Upper lobe of left lung (tissue), 6 donors: ENCODE measurements at regions not wholly inside any gene's neighbourhood (a gene's known extent, or its start where the extent isn't known, plus 50 kb on each side); places are given as distances from the start of the nearest gene placed in this dataset.
A peak's percentile ranks its signal among the peaks of the same experiment; 100 is the strongest.

ENCODE experiments used
- ATAC-seq, 2 donors: fragments of 200-7000 bp; cut with Tn5 transposase; one replicate each; pipeline ENCODE4 v1.9.1; 2022; ENCODE audit warnings: mild to moderate bottlenecking in 2 of 2, moderate library complexity in 2 of 2; ENCODE audit not compliant: low FRiP score in 2 of 2
- DNase-seq, 2 donors: peaks; one replicate each; pipeline ENCODE4 v3.0.0-alpha.2; 2019 to 2020
- H3K27ac ChIP-seq, 4 donors: fragments of 200-600 bp; sonication (generic); one replicate each; pipeline ENCODE4 v1.5.1; 2016 to 2019
- H3K27me3 ChIP-seq, 4 donors: fragments of 200-600 bp; sonication (generic); one replicate each; pipeline ENCODE4 v1.5.1; 2017 to 2019
- H3K36me3 ChIP-seq, 4 donors: fragments of 200-600 bp; sonication (generic); one replicate each; pipeline ENCODE4 v1.5.1; 2016 to 2019
- H3K4me1 ChIP-seq, 4 donors: fragments of 200-600 bp; sonication (generic); one replicate each; pipeline ENCODE4 v1.5.1; 2018 to 2019
- H3K4me3 ChIP-seq, 4 donors: fragments of 200-600 bp; sonication (generic); one replicate each; pipeline ENCODE4 v1.5.1; 2017 to 2019; ENCODE audit warnings: mild to moderate bottlenecking in 2 of 4, moderate library complexity in 1 of 4
- H3K9me3 ChIP-seq, 4 donors: fragments of 200-600 bp; sonication (generic); one replicate each; pipeline ENCODE4 v1.5.1; 2018 to 2019
- EP300 ChIP-seq, 4 donors: sonication (generic); formaldehyde crosslinking; IDR thresholded peaks; one replicate each; pipeline ENCODE4 v1.5.1; 2017; ENCODE audit warnings: antibody characterized with exemption in 4 of 4, control low read depth in 2 of 4
- POLR2A ChIP-seq, 4 donors: fragments of 450-650 bp; IDR thresholded peaks; one replicate each; pipeline ENCODE4 v1.5.1; 2016 to 2017; ENCODE audit warnings: antibody characterized with exemption in 4 of 4, mild to moderate bottlenecking in 2 of 4
- POLR2AphosphoS5 ChIP-seq, 2 donors: sonication (generic); formaldehyde crosslinking; IDR thresholded peaks; one replicate each; pipeline ENCODE4 v1.5.1; 2017; ENCODE audit warnings: antibody characterized with exemption in 2 of 2
- WGBS, 2 donors: methylation state at CpG; one replicate each; pipeline ENCODE4 v1.1.5; 2017 to 2018; 5-methylcytosine and 5-hydroxymethylcytosine counted together
- TF ChIP-seq, protein P1 (sequence below), 6 experiments: fragments of 450-650 bp in 4 of 6; fragments of 200-600 bp in 2 of 6; sonication (generic) in 2 of 6; IDR thresholded peaks; one replicate each; pipeline ENCODE4 v1.5.1; 2016 to 2019; ENCODE audit warnings: antibody characterized with exemption in 6 of 6
- donor health status: DM: no; HTN: no; CAD: no; lungs with moderate emphysema.
- donor health status: DM: no; HTN: yes; CAD: no; lungs with severe emphysema.

DNA sequence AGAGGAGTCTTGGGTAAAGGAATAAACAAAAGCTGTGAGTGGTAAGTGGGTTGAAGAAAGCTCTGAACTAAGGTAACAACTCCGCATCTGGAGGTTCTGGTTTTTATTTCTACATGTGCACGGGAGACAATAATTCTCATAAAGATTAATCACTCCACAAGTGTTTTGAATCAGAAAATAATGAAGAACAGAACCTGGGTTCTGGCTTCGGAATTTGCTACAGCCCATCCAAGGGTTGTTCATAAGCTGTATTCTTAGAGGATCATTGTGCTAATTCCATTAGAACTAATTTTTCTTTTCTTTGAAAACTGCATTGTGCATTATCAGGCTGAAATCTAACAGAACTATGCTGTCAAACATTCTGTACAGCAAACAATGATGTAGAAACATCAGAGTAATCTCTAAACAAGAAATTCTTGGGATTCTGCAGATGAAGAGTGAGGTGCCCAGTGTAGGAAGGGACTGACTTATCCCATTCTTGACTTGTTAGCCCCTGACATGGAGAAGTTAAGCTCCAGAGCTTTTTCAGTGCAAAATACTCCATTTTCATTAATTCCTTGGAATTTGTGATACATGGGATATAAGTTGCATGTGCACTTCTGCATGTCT is 368.2 kb downstream of the COG6 start:
- ATAC-seq (no peak), DNase-seq (no peak)
- H3K27me3 ChIP-seq = no peaks in the 10 kb centered on the region
- no peak overlapping the region for H3K27ac ChIP-seq
- no peaks in the 10 kb centered on the region for H3K9me3 ChIP-seq
- no peaks in the 10 kb centered on the region for H3K4me1 ChIP-seq
- H3K4me3 ChIP-seq = no peak overlapping the region
- 88 to 96% methylated on average over 3 of the region's 3 CpGs for WGBS, 2 donors
- TF ChIP-seq POLR2A (IDR thresholded peaks at IDR 0.05) (no peak), EP300 (IDR thresholded peaks at IDR 0.05) (no peak)
- TF ChIP-seq, protein P1, sequence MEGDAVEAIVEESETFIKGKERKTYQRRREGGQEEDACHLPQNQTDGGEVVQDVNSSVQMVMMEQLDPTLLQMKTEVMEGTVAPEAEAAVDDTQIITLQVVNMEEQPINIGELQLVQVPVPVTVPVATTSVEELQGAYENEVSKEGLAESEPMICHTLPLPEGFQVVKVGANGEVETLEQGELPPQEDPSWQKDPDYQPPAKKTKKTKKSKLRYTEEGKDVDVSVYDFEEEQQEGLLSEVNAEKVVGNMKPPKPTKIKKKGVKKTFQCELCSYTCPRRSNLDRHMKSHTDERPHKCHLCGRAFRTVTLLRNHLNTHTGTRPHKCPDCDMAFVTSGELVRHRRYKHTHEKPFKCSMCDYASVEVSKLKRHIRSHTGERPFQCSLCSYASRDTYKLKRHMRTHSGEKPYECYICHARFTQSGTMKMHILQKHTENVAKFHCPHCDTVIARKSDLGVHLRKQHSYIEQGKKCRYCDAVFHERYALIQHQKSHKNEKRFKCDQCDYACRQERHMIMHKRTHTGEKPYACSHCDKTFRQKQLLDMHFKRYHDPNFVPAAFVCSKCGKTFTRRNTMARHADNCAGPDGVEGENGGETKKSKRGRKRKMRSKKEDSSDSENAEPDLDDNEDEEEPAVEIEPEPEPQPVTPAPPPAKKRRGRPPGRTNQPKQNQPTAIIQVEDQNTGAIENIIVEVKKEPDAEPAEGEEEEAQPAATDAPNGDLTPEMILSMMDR (IDR thresholded peaks at IDR 0.05) = no peak
- no peaks in the 10 kb centered on the region for H3K36me3 ChIP-seq

DNA sequence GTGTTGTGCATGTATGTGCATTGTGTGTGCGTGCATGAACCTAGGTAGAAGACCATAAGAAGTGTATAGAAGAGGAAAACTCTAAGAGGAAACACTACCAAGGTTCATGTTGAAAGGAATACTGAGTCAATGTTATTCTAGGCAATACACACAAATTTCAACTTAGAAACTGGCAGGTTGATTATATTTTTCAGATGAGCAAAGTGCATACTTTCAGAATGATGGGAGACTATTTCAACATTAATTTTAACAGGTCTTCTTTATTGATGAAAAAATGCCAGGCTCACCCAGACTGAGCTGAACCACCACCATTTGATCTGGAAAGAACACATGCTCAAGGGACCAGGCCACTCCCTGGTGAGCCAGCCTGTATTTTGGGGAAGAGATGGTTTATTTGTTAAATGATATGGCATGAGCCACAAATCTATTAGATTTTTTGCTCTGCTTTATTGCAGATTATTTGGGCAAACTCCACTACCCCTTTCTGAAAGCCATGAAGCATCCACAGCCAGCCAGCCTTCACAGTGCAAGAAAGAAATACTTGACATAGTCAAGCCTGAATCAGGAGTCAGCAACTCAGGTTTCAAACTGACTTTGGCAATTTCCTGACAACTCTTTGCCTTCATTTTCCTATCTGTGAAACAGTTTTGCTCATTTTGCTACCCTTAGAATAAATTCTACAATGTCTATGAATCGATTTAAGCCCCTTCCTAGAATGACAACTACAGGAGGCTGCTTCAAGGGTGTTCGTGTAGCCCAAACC is 368.9 kb downstream of the COG6 start:
- no peaks in the 10 kb centered on the region for H3K4me1 ChIP-seq
- no peaks in the 10 kb centered on the region for H3K9me3 ChIP-seq
- no peak for ATAC-seq
- no peak overlapping the region for H3K4me3 ChIP-seq
- H3K27me3 ChIP-seq = no peaks in the 10 kb centered on the region
- 73 to 89% methylated on average over 3 of the region's 3 CpGs for WGBS, 2 donors
- no peak for DNase-seq
- TF ChIP-seq EP300 (IDR thresholded peaks at IDR 0.05) = no peak
- no peak for TF ChIP-seq POLR2AphosphoS5 (IDR thresholded peaks at IDR 0.05)
- TF ChIP-seq POLR2A (IDR thresholded peaks at IDR 0.05) = no peak
- TF ChIP-seq, protein P1 (IDR thresholded peaks at IDR 0.05) = no peak
- H3K27ac ChIP-seq = no peak overlapping the region
- no peaks in the 10 kb centered on the region for H3K36me3 ChIP-seq

DNA sequence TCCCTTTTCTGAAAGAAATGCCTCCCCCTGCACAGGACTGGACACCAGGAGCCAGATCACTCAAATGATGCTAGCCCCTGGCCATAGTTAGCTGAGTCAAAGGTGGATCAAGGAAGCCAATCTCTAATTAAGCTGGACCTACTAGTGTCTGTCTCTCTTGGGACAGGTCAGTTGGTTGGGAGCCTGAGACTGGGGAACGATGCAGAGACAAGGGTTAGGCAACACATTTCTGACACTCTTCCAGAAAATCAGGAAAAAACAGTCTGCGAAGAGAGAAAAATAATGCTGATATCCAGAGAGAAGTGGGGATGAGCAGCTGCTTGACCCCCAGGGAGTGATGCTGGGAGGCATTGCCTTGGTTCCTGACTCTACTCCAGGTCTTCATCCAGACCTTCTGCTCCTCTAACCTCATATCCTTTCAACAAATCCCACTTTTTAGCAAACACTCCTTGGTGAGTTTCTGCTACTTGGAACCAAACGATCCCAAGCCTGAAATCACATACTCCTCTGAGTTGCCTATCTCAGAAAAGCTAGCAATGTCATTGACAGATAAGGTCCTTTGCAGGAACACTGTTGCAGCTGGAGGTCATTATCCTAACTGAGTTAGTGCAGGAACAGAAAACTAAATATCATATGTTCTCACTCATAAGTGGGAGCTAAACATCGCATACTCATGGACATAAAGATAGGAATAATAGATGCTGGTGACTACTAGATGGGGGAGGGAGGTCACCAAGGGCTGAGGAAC is 369.7 kb downstream of the COG6 start:
- TF ChIP-seq, protein P1 (IDR thresholded peaks at IDR 0.05) = no peak
- TF ChIP-seq POLR2AphosphoS5 (IDR thresholded peaks at IDR 0.05) (no peak), EP300 (IDR thresholded peaks at IDR 0.05) (no peak), POLR2A (IDR thresholded peaks at IDR 0.05) (no peak)
- ATAC-seq = peak in 1 of 2 donors; percentile 51

DNA sequence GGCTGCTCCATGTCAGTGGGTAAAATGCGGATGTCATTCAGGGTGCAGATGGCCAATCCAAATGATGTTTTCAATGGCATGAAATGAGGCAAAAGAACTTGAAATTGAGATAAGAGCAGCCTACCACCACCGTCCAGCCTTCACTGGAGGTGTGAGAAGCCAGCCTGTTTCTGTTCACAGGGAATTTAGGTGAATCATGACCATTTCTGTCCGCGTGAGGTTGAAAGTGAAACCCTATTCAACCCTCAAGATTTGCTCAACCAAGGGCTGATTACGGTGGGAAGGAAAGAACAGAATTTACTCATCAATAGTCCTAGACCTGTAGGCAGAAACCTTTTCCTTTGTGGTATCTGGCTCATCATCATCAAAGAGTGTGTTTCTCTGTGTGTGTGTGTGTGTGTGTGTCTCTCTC is 370.7 kb downstream of the COG6 start:
- DNase-seq (no peak), ATAC-seq (no peak)
- H3K27me3 ChIP-seq = no peaks in the 10 kb centered on the region
- TF ChIP-seq POLR2AphosphoS5 (IDR thresholded peaks at IDR 0.05) (no peak), EP300 (IDR thresholded peaks at IDR 0.05) (no peak), POLR2A (IDR thresholded peaks at IDR 0.05) (no peak)
- TF ChIP-seq, protein P1 (IDR thresholded peaks at IDR 0.05) = no peak
- no peaks in the 10 kb centered on the region for H3K36me3 ChIP-seq
- H3K4me1 ChIP-seq = no peaks in the 10 kb centered on the region
- H3K27ac ChIP-seq = no peak overlapping the region
- no peaks in the 10 kb centered on the region for H3K9me3 ChIP-seq
- no peak overlapping the region for H3K4me3 ChIP-seq
- 78 to 85% methylated on average over 5 of the region's 5 CpGs for WGBS, 2 donors

More for the DNA sequence above, 369.7 kb downstream of the COG6 start:
- no peak overlapping the region for H3K27ac ChIP-seq
- no peaks in the 10 kb centered on the region for H3K27me3 ChIP-seq
- no peak overlapping the region for H3K4me3 ChIP-seq
- DNase-seq = no peak
- no peaks in the 10 kb centered on the region for H3K36me3 ChIP-seq
- no peaks in the 10 kb centered on the region for H3K4me1 ChIP-seq
- WGBS, 2 donors = 72 to 73% methylated on average over 4 of the region's 4 CpGs
- H3K9me3 ChIP-seq = no peaks in the 10 kb centered on the region
